ENCODE measurements at regions not wholly inside any gene's neighbourhood (a gene's known extent, or its start where the extent isn't known, plus 50 kb on each side); places are given as distances from the start of the nearest gene placed in this dataset.
"Not testable (repeated sequence)": the region's sequence is repeated elsewhere in the genome, so short reads cannot be mapped to it uniquely, and the experiment has no call there.

GRCh38 chr6:141562851-141563763, 569.6 kb upstream of the GJE1 start:
- peak; percentile 95 for FAIRE-seq

- no peak for FAIRE-seq
These were observed 570.4 kb upstream of the GJE1 start for GRCh38 chr6:141562186-141562811.

- FAIRE-seq, result no peak
These were observed 571.6 kb upstream of the GJE1 start for GRCh38 chr6:141561154-141561553.

GRCh38 chr6:141552463-141552862, 580.3 kb upstream of the GJE1 start:
- FAIRE-seq, result no peak

GRCh38 chr6:141552031-141552430, 580.7 kb upstream of the GJE1 start:
- FAIRE-seq, result no peak

- peak; percentile 79 for FAIRE-seq
These were observed 581.4 kb upstream of the GJE1 start for GRCh38 chr6:141551318-141551717.

GRCh38 chr6:141550471-141550870, 582.3 kb upstream of the GJE1 start:
- FAIRE-seq, result no peak

- no peak for FAIRE-seq
These were observed 583.8 kb upstream of the GJE1 start for GRCh38 chr6:141548966-141549365.

- no peak for FAIRE-seq
These were observed 591.0 kb upstream of the GJE1 start for GRCh38 chr6:141541581-141542324.

- no peak for FAIRE-seq
These were observed 592.5 kb upstream of the GJE1 start for GRCh38 chr6:141540207-141540606.

GRCh38 chr6:141539617-141540016, 593.1 kb upstream of the GJE1 start:
- FAIRE-seq, result no peak

GRCh38 chr6:141532211-141532610, 600.5 kb upstream of the GJE1 start:
- FAIRE-seq, result no peak

- FAIRE-seq, result no peak
These were observed 601.7 kb upstream of the GJE1 start for GRCh38 chr6:141531040-141531439.

GRCh38 chr6:141528596-141528995, 604.1 kb upstream of the GJE1 start:
- FAIRE-seq, result no peak

GRCh38 chr6:141526985-141527384, 605.7 kb upstream of the GJE1 start:
- no peak for FAIRE-seq

- FAIRE-seq, result no peak
These were observed 611.3 kb upstream of the GJE1 start for GRCh38 chr6:141521440-141521839.

- no peak for FAIRE-seq
These were observed 618.9 kb upstream of the GJE1 start for GRCh38 chr6:141513830-141514229.

GRCh38 chr6:141510803-141511202, 621.9 kb upstream of the GJE1 start:
- FAIRE-seq, result no peak

GRCh38 chr6:141506062-141506461, 626.7 kb upstream of the GJE1 start:
- not testable (repeated sequence) for FAIRE-seq

GRCh38 chr6:141504318-141504717, 628.4 kb upstream of the GJE1 start:
- FAIRE-seq, result not testable (repeated sequence)

- no peak for FAIRE-seq
These were observed 631.1 kb upstream of the GJE1 start for GRCh38 chr6:141501616-141502015.

- no peak for FAIRE-seq
These were observed 633.7 kb upstream of the GJE1 start for GRCh38 chr6:141498977-141499376.

GRCh38 chr6:141492521-141493284, 640.0 kb upstream of the GJE1 start:
- no peak for FAIRE-seq
